CD4-positive, alpha-beta T cell (primary cell): ENCODE measurements at regions not wholly inside any gene's neighbourhood (a gene's known extent, or its start where the extent isn't known, plus 50 kb on each side); places are given as distances from the start of the nearest gene placed in this dataset.

Experiments used
- ATAC-seq: fragments of 200-7000 bp; cut with Tn5 transposase; one replicate; pipeline ENCODE4 v1.10.0; 2022; ENCODE audit warnings: mild to moderate bottlenecking; ENCODE audit not compliant: poor library complexity
- CTCF ChIA-PET: fragments of 350-600 bp; sonication (Branson Sonifier 250); formaldehyde crosslinking; loops from one replicate; lab custom pipeline; 2021; ENCODE audit warnings: antibody characterized with exemption, inconsistent platforms; lab: Charles Lee
- POLR2A ChIA-PET: fragments of 350-600 bp; sonication (Branson Sonifier 250); formaldehyde crosslinking; loops from one replicate; lab custom pipeline; 2021; ENCODE audit warnings: antibody characterized with exemption, inconsistent platforms; lab: Charles Lee
- DNase-seq, 14 experiments: peaks; one replicate each; pipeline ENCODE4 v3.0.0-alpha.2; 2013 to 2020; ENCODE audit warnings: mixed read lengths in 2 of 14
- H3K27ac ChIP-seq, 2 donors: one replicate each; pipeline versions ENCODE4 v1.5.1 to v1.7.0; 2013; ENCODE audit warnings: low read length in 2 of 2, low read depth in 1 of 2, mild to moderate bottlenecking in 1 of 2
- H3K27me3 ChIP-seq, 2 experiments: 1 replicate in 1 of 2; 2 replicates in 1 of 2; pipeline versions ENCODE4 v1.6.1 to v1.7.0; 2013; ENCODE audit warnings: low read length in 2 of 2, control low read depth in 1 of 2, mild to moderate bottlenecking in 1 of 2, moderate library complexity in 1 of 2; ENCODE audit not compliant: insufficient read depth in 2 of 2, control insufficient read depth in 1 of 2
- H3K36me3 ChIP-seq: one replicate; pipeline ENCODE4 v1.6.1; 2013; ENCODE audit warnings: low read length, control low read depth; ENCODE audit not compliant: insufficient read depth
- H3K4me1 ChIP-seq: one replicate; pipeline ENCODE4 v1.6.1; 2013; ENCODE audit warnings: low read length, control low read depth; ENCODE audit not compliant: insufficient read depth
- H3K4me3 ChIP-seq: one replicate; pipeline ENCODE4 v1.5.1; 2013; ENCODE audit warnings: mild to moderate bottlenecking, low read length, moderate library complexity
- H3K9me3 ChIP-seq, 2 experiments: 1 replicate in 1 of 2; 2 replicates in 1 of 2; pipeline versions ENCODE4 v1.6.1 to v1.7.0; 2013; ENCODE audit warnings: low read length in 2 of 2, mild to moderate bottlenecking in 2 of 2, control low read depth in 1 of 2, moderate library complexity in 1 of 2; ENCODE audit not compliant: control insufficient read depth in 1 of 2, insufficient read depth in 1 of 2
- H3K27ac Mint-ChIP-seq: one replicate; pipeline ENCODE4 v1.8.0; 2020; ENCODE audit warnings: mixed read lengths
- H3K27me3 Mint-ChIP-seq: one replicate; pipeline ENCODE4 v1.8.0; 2021; ENCODE audit warnings: mixed read lengths
- H3K36me3 Mint-ChIP-seq: one replicate; pipeline ENCODE4 v1.8.0; 2021; ENCODE audit warnings: low read depth, mixed read lengths
- H3K4me1 Mint-ChIP-seq: one replicate; pipeline ENCODE4 v1.8.0; 2021; ENCODE audit warnings: low read depth, mixed read lengths
- H3K4me3 Mint-ChIP-seq: one replicate; pipeline ENCODE4 v1.8.0; 2020; ENCODE audit warnings: mild to moderate bottlenecking, mixed read lengths
- H3K9me3 Mint-ChIP-seq: one replicate; pipeline ENCODE4 v1.8.0; 2020; ENCODE audit warnings: mixed read lengths
- CTCF ChIP-seq: fragments of 200-600 bp; IDR thresholded peaks from one replicate; pipeline ENCODE4 v1.8.0; 2022; ENCODE audit warnings: antibody characterized with exemption, mild to moderate bottlenecking
- intact Hi-C, 2 experiments: fragments of 100-400 bp; cut with DNase I in 1 of 2; cut with micrococcal nuclease in 1 of 2; formaldehyde crosslinking; loops; one replicate each; pipeline versions ENCODE4 v1.15.1 to v1.9.0; 2023 to 2025; cut with DNase I, micrococcal nuclease

DNA sequence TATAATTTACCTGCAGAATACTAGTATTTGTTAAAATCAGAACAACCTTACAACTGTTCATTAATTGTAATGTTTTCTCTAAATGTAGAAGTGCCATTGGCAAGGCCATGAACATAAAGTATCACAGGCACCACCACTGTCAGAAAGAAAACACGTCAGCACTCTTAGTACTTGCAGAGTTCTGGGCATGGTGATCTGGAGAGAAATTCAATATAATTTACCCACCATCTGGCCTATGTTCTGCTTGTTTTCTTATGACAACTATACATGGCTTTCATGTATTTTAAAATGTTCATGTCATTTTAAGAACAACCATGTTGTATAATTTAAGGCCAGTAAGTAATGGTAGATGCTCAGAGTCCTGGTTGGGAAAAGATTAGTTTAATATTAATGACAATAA is 114.2 kb upstream of the SULT1C3 start:
- no peaks in the 10 kb centered on the region for H3K9me3 Mint-ChIP-seq
- CTCF ChIA-PET, result no interaction called here

DNA sequence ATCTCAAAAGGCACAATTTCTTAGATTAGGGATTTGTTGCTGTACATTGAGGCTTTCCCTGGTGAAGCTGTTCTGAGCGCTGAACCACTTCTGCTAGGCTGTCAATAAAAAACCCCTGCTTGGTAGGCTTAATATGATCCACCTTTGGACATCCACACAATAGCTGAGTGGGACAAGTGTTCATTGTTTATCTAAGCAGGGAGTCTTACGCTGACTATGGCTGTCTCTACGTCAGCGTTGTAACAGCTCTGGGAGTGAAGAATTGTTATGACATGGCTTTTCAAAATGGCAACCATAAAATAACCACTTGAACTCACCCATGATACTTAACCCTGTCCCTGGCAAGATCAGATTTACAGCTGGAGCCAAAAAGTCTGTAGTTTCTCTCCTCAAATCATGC is 111.5 kb upstream of the SULT1C3 start:
- CTCF ChIA-PET, result no interaction called here
- Mint-ChIP-seq H3K27ac (no peak overlapping the region), H3K27me3 (no peaks in the 10 kb centered on the region), H3K4me1 (no peaks in the 10 kb centered on the region), H3K9me3 (no peaks in the 10 kb centered on the region), H3K4me3 (no peak overlapping the region), H3K36me3 (no peaks in the 10 kb centered on the region)
- Histone ChIP-seq H3K4me1 (no peaks in the 10 kb centered on the region), H3K4me3 (no peak overlapping the region), H3K27ac (no peak overlapping the region), H3K27me3 (no peaks in the 10 kb centered on the region), H3K9me3 (peaks cover 0 to 4% of the 10 kb centered on the region in 2 experiments), H3K36me3 (no peaks in the 10 kb centered on the region)
- intact Hi-C loops, result no loop called here
- no peak for TF ChIP-seq CTCF
- POLR2A ChIA-PET, result no interaction called here
- DNase-seq (no peak), ATAC-seq (no peak)

More for the DNA sequence above, 114.2 kb upstream of the SULT1C3 start:
- Histone ChIP-seq H3K4me3 (no peak overlapping the region), H3K36me3 (no peaks in the 10 kb centered on the region), H3K27ac (no peak overlapping the region), H3K4me1 (no peaks in the 10 kb centered on the region), H3K27me3 (no peaks in the 10 kb centered on the region), H3K9me3 (no peaks in the 10 kb centered on the region)
- intact Hi-C loops, result no loop called here
- no peaks in the 10 kb centered on the region for H3K4me1 Mint-ChIP-seq
- no peak for ATAC-seq
- no peak overlapping the region for H3K27ac Mint-ChIP-seq
- no peak overlapping the region for H3K4me3 Mint-ChIP-seq
- POLR2A ChIA-PET, result no interaction called here
- TF ChIP-seq CTCF, result no peak
- no peaks in the 10 kb centered on the region for H3K36me3 Mint-ChIP-seq
- H3K27me3 Mint-ChIP-seq, result no peaks in the 10 kb centered on the region
- no peak for DNase-seq

GRCh38 chr2:108129636-108130035 is 110.1 kb upstream of the SULT1C3 start:
- Histone ChIP-seq H3K4me1 (no peaks in the 10 kb centered on the region), H3K27ac (no peak overlapping the region), H3K27me3 (no peaks in the 10 kb centered on the region), H3K4me3 (no peak overlapping the region), H3K9me3 (peaks cover 0 to 4% of the 10 kb centered on the region in 2 experiments), H3K36me3 (no peaks in the 10 kb centered on the region)
- no peak for ATAC-seq
- Mint-ChIP-seq H3K4me3 (no peak overlapping the region), H3K27ac (no peak overlapping the region), H3K4me1 (no peaks in the 10 kb centered on the region), H3K36me3 (no peaks in the 10 kb centered on the region), H3K9me3 (no peaks in the 10 kb centered on the region), H3K27me3 (no peaks in the 10 kb centered on the region)
- intact Hi-C loops, result no loop called here
- POLR2A ChIA-PET, result no interaction called here
- TF ChIP-seq CTCF, result no peak
- CTCF ChIA-PET, result no interaction called here
- DNase-seq, result no peak
